Right atrium auricular region (tissue), 2 donors: ENCODE measurements at regions not wholly inside any gene's neighbourhood (a gene's known extent, or its start where the extent isn't known, plus 50 kb on each side); places are given as distances from the start of the nearest gene placed in this dataset.

Experiments used
- DNase-seq: peaks from one replicate; pipeline ENCODE4 v3.0.0-alpha.2; 2019; ENCODE audit warnings: low spot score
- H3K27ac ChIP-seq, 2 donors: fragments of 200-600 bp; sonication (generic); 1 replicate in 1 of 2; 2 replicates in 1 of 2; pipeline ENCODE4 v1.5.1; 2016 to 2019
- H3K27me3 ChIP-seq, 2 donors: fragments of 200-600 bp; sonication (generic); one replicate each; pipeline versions ENCODE4 v1.5.1 to v1.6.0; 2017 to 2019
- H3K36me3 ChIP-seq: fragments of 200-600 bp; sonication (generic); one replicate; pipeline ENCODE4 v1.5.1; 2016
- H3K4me1 ChIP-seq, 2 donors: fragments of 200-600 bp; sonication (generic); one replicate each; pipeline versions ENCODE4 v1.5.1 to v1.6.0; 2017 to 2019
- H3K4me3 ChIP-seq, 2 donors: fragments of 200-600 bp; sonication (generic); 1 replicate in 1 of 2; 2 replicates in 1 of 2; pipeline ENCODE4 v1.5.1; 2017 to 2019; ENCODE audit warnings: mild to moderate bottlenecking in 1 of 2, moderate library complexity in 1 of 2
- H3K9me3 ChIP-seq, 2 donors: fragments of 200-600 bp; sonication (generic); one replicate each; pipeline ENCODE4 v1.5.1; 2019
- CTCF ChIP-seq, 2 donors: fragments of 200-600 bp; sonication (generic); IDR thresholded peaks; one replicate each; pipeline ENCODE4 v1.5.1; 2019; ENCODE audit warnings: antibody characterized with exemption in 2 of 2

- DNase-seq = no peak
- Histone ChIP-seq H3K27me3 (no peaks in the 10 kb centered on the region), H3K36me3 (no peaks in the 10 kb centered on the region), H3K4me1 (no peaks in the 10 kb centered on the region), H3K27ac (no peak overlapping the region), H3K4me3 (no peak overlapping the region), H3K9me3 (no peaks in the 10 kb centered on the region)
- TF ChIP-seq CTCF (IDR thresholded peaks at IDR 0.05) = no peak
Measured at GRCh38 chr7:153930696-153931095, 121.5 kb upstream of the DPP6 start.

- no peak for DNase-seq
- TF ChIP-seq CTCF (IDR thresholded peaks at IDR 0.05) = no peak
- no peaks in the 10 kb centered on the region for H3K36me3 ChIP-seq
- no peak overlapping the region for H3K27ac ChIP-seq
- no peaks in the 10 kb centered on the region for H3K27me3 ChIP-seq
- no peak overlapping the region for H3K4me3 ChIP-seq
- H3K9me3 ChIP-seq = no peaks in the 10 kb centered on the region
- no peaks in the 10 kb centered on the region for H3K4me1 ChIP-seq
Measured at GRCh38 chr7:153934048-153934447, 118.2 kb upstream of the DPP6 start.

GRCh38 chr7:153934629-153935028 is 117.6 kb upstream of the DPP6 start:
- H3K27ac ChIP-seq = no peak overlapping the region
- H3K27me3 ChIP-seq = no peaks in the 10 kb centered on the region
- no peaks in the 10 kb centered on the region for H3K36me3 ChIP-seq
- no peaks in the 10 kb centered on the region for H3K4me1 ChIP-seq
- no peak for DNase-seq
- no peak for TF ChIP-seq CTCF (IDR thresholded peaks at IDR 0.05)
- no peak overlapping the region for H3K4me3 ChIP-seq
- no peaks in the 10 kb centered on the region for H3K9me3 ChIP-seq

DNA sequence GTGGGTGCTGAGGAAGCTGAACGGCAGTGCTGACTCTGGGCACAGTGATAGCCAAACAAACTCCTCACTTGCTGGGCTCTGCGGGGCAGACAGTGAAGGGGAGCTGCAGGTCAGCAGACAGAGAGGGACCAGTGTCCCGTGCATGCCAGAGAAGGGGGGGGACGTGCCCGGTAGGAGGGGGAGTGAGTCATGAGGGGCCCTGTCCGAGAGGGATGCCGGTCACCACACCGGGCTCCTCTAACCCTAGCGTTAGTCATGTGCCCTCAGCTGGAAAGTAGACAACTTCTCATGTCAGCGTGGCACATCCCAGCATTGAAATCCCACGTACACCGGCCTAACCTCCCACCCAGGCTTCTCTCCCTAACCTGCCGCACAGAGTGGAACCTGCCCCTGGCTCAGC is 117.1 kb upstream of the DPP6 start:
- Histone ChIP-seq H3K9me3 (no peaks in the 10 kb centered on the region), H3K36me3 (no peaks in the 10 kb centered on the region), H3K4me1 (no peaks in the 10 kb centered on the region), H3K27me3 (no peaks in the 10 kb centered on the region), H3K4me3 (no peak overlapping the region), H3K27ac (no peak overlapping the region)
- DNase-seq = no peak
- TF ChIP-seq CTCF (IDR thresholded peaks at IDR 0.05) = no peak

- no peak for TF ChIP-seq CTCF (IDR thresholded peaks at IDR 0.05)
- DNase-seq = no peak
- no peaks in the 10 kb centered on the region for H3K4me1 ChIP-seq
- no peak overlapping the region for H3K4me3 ChIP-seq
- no peaks in the 10 kb centered on the region for H3K36me3 ChIP-seq
- no peaks in the 10 kb centered on the region for H3K27me3 ChIP-seq
- no peak overlapping the region for H3K27ac ChIP-seq
- H3K9me3 ChIP-seq = no peaks in the 10 kb centered on the region
Measured at GRCh38 chr7:153938451-153938850, 113.7 kb upstream of the DPP6 start.

GRCh38 chr7:153939177-153939576 is 113.0 kb upstream of the DPP6 start:
- DNase-seq = no peak
- H3K36me3 ChIP-seq = no peaks in the 10 kb centered on the region
- H3K27ac ChIP-seq = no peak overlapping the region
- no peak for TF ChIP-seq CTCF (IDR thresholded peaks at IDR 0.05)
- H3K4me3 ChIP-seq = no peak overlapping the region
- H3K9me3 ChIP-seq = no peaks in the 10 kb centered on the region
- no peaks in the 10 kb centered on the region for H3K27me3 ChIP-seq
- H3K4me1 ChIP-seq = no peaks in the 10 kb centered on the region
